HepG2 (cell line): ENCODE measurements at regions not wholly inside any gene's neighbourhood (a gene's known extent, or its start where the extent isn't known, plus 50 kb on each side); places are given as distances from the start of the nearest gene placed in this dataset.
A peak's percentile ranks its signal among the peaks of the same experiment; 100 is the strongest.

Experiments
- BHLHE40 ChIP-seq: IDR thresholded peaks from 2 replicates; pipeline ENCODE4 v1.6.1; 2011; ENCODE audit warnings: low read length, improper control_type of control experiment
- DDIT3 ChIP-seq: sonication (generic); formaldehyde crosslinking; IDR thresholded peaks from 2 replicates; pipeline ENCODE4 v1.4.0; 2020; ENCODE audit warnings: mild to moderate bottlenecking, missing genetic modification reagents
- EZH2 ChIP-seq: conservative IDR thresholded peaks from 2 replicates; pipeline ENCODE4 v1.6.1; 2012; ENCODE audit warnings: mild to moderate bottlenecking, low read depth, low read length, moderate library complexity
- GABPA ChIP-seq, 2 experiments: IDR thresholded peaks; 2 replicates each; pipeline ENCODE4 v1.6.1; 2011 to 2016; ENCODE audit warnings: low read depth in 2 of 2, low read length in 1 of 2, missing biosample characterization in 1 of 2, missing genetic modification characterization in 1 of 2
- GPN1 ChIP-seq: sonication (generic); formaldehyde crosslinking; IDR thresholded peaks from 2 replicates; pipeline ENCODE4 v1.5.1; 2020; ENCODE audit warnings: missing genetic modification reagents, borderline replicate concordance
- MIXL1 ChIP-seq: IDR thresholded peaks from 2 replicates; pipeline ENCODE4 v1.6.1; 2016
- NRL ChIP-seq: sonication (generic); formaldehyde crosslinking; IDR thresholded peaks from 2 replicates; pipeline ENCODE4 v1.5.0; 2020; ENCODE audit warnings: missing genetic modification reagents, mild to moderate bottlenecking, moderate library complexity, borderline replicate concordance
- SAP130 ChIP-seq: IDR thresholded peaks from 2 replicates; pipeline ENCODE4 v1.6.1; 2016; ENCODE audit warnings: low read depth
- SUZ12 ChIP-seq: fragments of 150-350 bp; IDR thresholded peaks from 2 replicates; pipeline ENCODE4 v1.6.1; 2014; ENCODE audit warnings: low read depth, low read length
- YY1 ChIP-seq: IDR thresholded peaks from 2 replicates; pipeline ENCODE4 v1.6.1; 2011; ENCODE audit warnings: low read length, low read depth, moderate library complexity, mild to moderate bottlenecking; ENCODE audit not compliant: insufficient read depth, insufficient replicate concordance
- ZBTB2 ChIP-seq: sonication (generic); formaldehyde crosslinking; IDR thresholded peaks from 2 replicates; pipeline ENCODE4 v1.8.0; 2022; ENCODE audit warnings: low read depth, missing genetic modification reagents
- ZFP91 ChIP-seq: sonication (generic); formaldehyde crosslinking; IDR thresholded peaks from 2 replicates; pipeline ENCODE4 v1.9.0; 2022; ENCODE audit warnings: missing genetic modification reagents, mild to moderate bottlenecking, borderline replicate concordance
- ZFY ChIP-seq: sonication (generic); formaldehyde crosslinking; IDR thresholded peaks from 2 replicates; pipeline ENCODE4 v1.4.0; 2020; ENCODE audit warnings: missing genetic modification reagents
- ZMYM4 ChIP-seq: sonication (generic); formaldehyde crosslinking; IDR thresholded peaks from 2 replicates; pipeline ENCODE4 v1.8.1; 2023; ENCODE audit warnings: mild to moderate bottlenecking, missing genetic modification reagents
- ZNF292 ChIP-seq: sonication (generic); formaldehyde crosslinking; IDR thresholded peaks from 2 replicates; pipeline ENCODE4 v1.8.1; 2022; ENCODE audit warnings: mild to moderate bottlenecking, low read depth, missing genetic modification reagents, borderline replicate concordance
- ZNF30 ChIP-seq: sonication (generic); formaldehyde crosslinking; IDR thresholded peaks from 2 replicates; pipeline ENCODE4 v1.5.0; 2020; ENCODE audit warnings: mild to moderate bottlenecking, missing genetic modification reagents
- ZNF496 ChIP-seq: sonication (generic); formaldehyde crosslinking; IDR thresholded peaks from 2 replicates; pipeline ENCODE4 v1.8.1; 2023; ENCODE audit warnings: mild to moderate bottlenecking, moderate library complexity, missing genetic modification reagents; ENCODE audit not compliant: insufficient replicate concordance
- ZNF543 ChIP-seq: sonication (generic); formaldehyde crosslinking; IDR thresholded peaks from 2 replicates; pipeline ENCODE4 v1.4.0; 2020; ENCODE audit warnings: mild to moderate bottlenecking, missing genetic modification reagents
- ZNF644 ChIP-seq: IDR thresholded peaks from 2 replicates; pipeline ENCODE4 v1.6.1; 2016; ENCODE audit warnings: low read depth
- ZNF746 ChIP-seq: sonication (generic); formaldehyde crosslinking; IDR thresholded peaks from 2 replicates; pipeline ENCODE4 v1.8.0; 2022; ENCODE audit warnings: mild to moderate bottlenecking, missing genetic modification reagents
- ZNF775 ChIP-seq: sonication (generic); formaldehyde crosslinking; IDR thresholded peaks from 2 replicates; pipeline ENCODE4 v1.4.0; 2020; ENCODE audit warnings: missing genetic modification reagents, mild to moderate bottlenecking, moderate library complexity, borderline replicate concordance
- ZNF850 ChIP-seq: sonication (generic); formaldehyde crosslinking; conservative IDR thresholded peaks from 2 replicates; pipeline ENCODE4 v1.9.0; 2021; ENCODE audit warnings: mild to moderate bottlenecking, missing genetic modification reagents
- ZNF878 ChIP-seq: sonication (generic); formaldehyde crosslinking; IDR thresholded peaks from 2 replicates; pipeline ENCODE4 v1.8.1; 2023; ENCODE audit warnings: mild to moderate bottlenecking, missing genetic modification reagents, moderate library complexity
- TF ChIP-seq, protein P1 (sequence below): sonication (generic); formaldehyde crosslinking; IDR thresholded peaks from 2 replicates; pipeline ENCODE4 v1.5.0; 2020; ENCODE audit warnings: missing genetic modification reagents
- TF ChIP-seq, protein P2 (sequence below): sonication (generic); formaldehyde crosslinking; IDR thresholded peaks from 2 replicates; pipeline ENCODE4 v1.5.0; 2020; ENCODE audit warnings: missing genetic modification reagents, mild to moderate bottlenecking, borderline replicate concordance

DNA sequence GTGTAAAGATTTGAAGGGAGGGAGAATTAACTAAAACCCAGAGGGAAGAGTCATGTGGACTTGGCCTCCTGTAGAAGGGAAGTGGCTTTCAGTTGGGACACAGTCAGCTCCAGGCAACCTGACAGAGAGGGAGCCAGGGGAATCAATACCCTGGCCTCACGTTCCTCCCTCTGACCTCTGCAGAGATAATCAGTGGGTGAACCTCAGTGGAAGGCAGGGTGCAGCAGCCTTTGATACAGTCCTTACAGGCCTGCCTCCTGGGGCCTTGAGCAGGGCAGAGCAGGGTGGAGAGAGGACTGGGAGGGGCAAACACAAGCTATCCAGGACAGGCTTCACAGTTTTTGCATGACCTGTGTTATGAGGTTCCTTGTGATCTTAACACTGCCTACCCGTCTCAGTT, 61.9 kb upstream of the GPBP1 start (continued):
- TF ChIP-seq ZNF775 (no peak), DDIT3 (CRISPR knock-in tag) (no peak), GPN1 (CRISPR knock-in tag) (no peak), ZBTB2 (CRISPR knock-in tag) (no peak), SUZ12 (no peak), BHLHE40 (peak; percentile 97), ZNF746 (CRISPR knock-in tag) (peak; percentile 62; the same call in 1 of the 2 replicates), ZNF543 (0 out of 2 replicates have a peak, but pooled peaks have one; percentile 29), ZNF878 (no peak), MIXL1 (CRISPR knock-in tag) (peak; percentile 97), ZNF496 (CRISPR knock-in tag) (no peak), SAP130 (CRISPR knock-in tag) (peak; percentile 69; the same call in 1 of the 2 replicates), NRL (no peak), EZH2 (no peak), ZNF644 (CRISPR knock-in tag) (peak; percentile 58; the same call in 1 of the 2 replicates), ZNF850 (CRISPR knock-in tag) (no peak), ZMYM4 (CRISPR knock-in tag) (peak; percentile 85), ZNF30 (CRISPR knock-in tag) (no peak), ZNF292 (CRISPR knock-in tag) (peak; percentile 96), ZFY (CRISPR knock-in tag) (peak; percentile 50; the same call in 1 of the 2 replicates), ZFP91 (CRISPR knock-in tag) (peak; percentile 55), YY1 (no peak), GABPA (IDR thresholded peaks at IDR 0.05; ENCODE audit: low read depth, low read length) (no peak), GABPA (CRISPR knock-in tag; IDR thresholded peaks at IDR 0.05; ENCODE audit: low read depth) (peak; percentile 49; the same call in 1 of the 2 replicates)
- TF ChIP-seq, protein P1, sequence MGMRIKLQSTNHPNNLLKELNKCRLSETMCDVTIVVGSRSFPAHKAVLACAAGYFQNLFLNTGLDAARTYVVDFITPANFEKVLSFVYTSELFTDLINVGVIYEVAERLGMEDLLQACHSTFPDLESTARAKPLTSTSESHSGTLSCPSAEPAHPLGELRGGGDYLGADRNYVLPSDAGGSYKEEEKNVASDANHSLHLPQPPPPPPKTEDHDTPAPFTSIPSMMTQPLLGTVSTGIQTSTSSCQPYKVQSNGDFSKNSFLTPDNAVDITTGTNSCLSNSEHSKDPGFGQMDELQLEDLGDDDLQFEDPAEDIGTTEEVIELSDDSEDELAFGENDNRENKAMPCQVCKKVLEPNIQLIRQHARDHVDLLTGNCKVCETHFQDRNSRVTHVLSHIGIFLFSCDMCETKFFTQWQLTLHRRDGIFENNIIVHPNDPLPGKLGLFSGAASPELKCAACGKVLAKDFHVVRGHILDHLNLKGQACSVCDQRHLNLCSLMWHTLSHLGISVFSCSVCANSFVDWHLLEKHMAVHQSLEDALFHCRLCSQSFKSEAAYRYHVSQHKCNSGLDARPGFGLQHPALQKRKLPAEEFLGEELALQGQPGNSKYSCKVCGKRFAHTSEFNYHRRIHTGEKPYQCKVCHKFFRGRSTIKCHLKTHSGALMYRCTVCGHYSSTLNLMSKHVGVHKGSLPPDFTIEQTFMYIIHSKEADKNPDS = no peak
- TF ChIP-seq, protein P2, sequence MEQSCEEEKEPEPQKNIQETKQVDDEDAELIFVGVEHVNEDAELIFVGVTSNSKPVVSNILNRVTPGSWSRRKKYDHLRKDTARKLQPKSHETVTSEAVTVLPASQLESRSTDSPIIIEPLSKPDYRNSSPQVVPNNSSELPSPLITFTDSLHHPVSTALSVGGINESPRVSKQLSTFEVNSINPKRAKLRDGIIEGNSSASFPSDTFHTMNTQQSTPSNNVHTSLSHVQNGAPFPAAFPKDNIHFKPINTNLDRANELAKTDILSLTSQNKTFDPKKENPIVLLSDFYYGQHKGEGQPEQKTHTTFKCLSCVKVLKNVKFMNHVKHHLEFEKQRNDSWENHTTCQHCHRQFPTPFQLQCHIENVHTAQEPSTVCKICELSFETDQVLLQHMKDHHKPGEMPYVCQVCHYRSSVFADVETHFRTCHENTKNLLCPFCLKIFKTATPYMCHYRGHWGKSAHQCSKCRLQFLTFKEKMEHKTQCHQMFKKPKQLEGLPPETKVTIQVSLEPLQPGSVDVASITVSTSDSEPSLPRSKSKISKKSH (CRISPR knock-in tag) = no peak
